ENCODE measurements at regions not wholly inside any gene's neighbourhood (a gene's known extent, or its start where the extent isn't known, plus 50 kb on each side); places are given as distances from the start of the nearest gene placed in this dataset.

GRCh38 chr12:93048656-93049055 lies 119.6 kb upstream of the EEA1 start (continued):
- TF ChIP-seq PBX3 (IDR thresholded peaks at IDR 0.05): no peak
- TF ChIP-seq SIN3A (IDR thresholded peaks at IDR 0.05; ENCODE audit: borderline replicate concordance, low read depth, low read length): no peak
- TF ChIP-seq CHD2 (IDR thresholded peaks at IDR 0.05; ENCODE audit: low read length, partially characterized antibody): no peak
- no peak for TF ChIP-seq ELF1 (IDR thresholded peaks at IDR 0.05)

- Histone ChIP-seq H3K9me3 (no peaks in the 10 kb centered on the region), H3K4me3 (ENCODE audit: low read depth in 2 of 2, low read length in 1 of 2) (no peak overlapping the region), H2AFZ (ENCODE audit: low read depth) (no peak overlapping the region), H3K79me2 (ENCODE audit: insufficient read depth) (no peaks in the 10 kb centered on the region), H3K9me2 (no peaks in the 10 kb centered on the region), H3K27me3 (ENCODE audit: insufficient read depth) (no peaks in the 10 kb centered on the region), H3K9ac (no peak overlapping the region), H3K4me2 (no peak overlapping the region), H3F3A (replicated peaks; ENCODE audit: insufficient read depth) (no peaks in the 10 kb centered on the region), H3K36me3 (replicated peaks in 1 of 2; ENCODE audit: control insufficient read depth in 1 of 2, insufficient read depth in 2 of 2, low read length in 1 of 2) (no peaks in the 10 kb centered on the region), H3K4me1 (ENCODE audit: control insufficient read depth in 1 of 2, insufficient read depth in 2 of 2, low read depth in 1 of 2, low read length in 1 of 2) (peaks cover 0 to 4% of the 10 kb centered on the region in 2 experiments; a peak in 2 of 4 replicates), H4K20me1 (ENCODE audit: insufficient read depth) (no peaks in the 10 kb centered on the region), H3K27ac (ENCODE audit: low read depth in 2 of 2, low read length in 1 of 2) (peak overlapping the region; percentile 2 to 82; a peak in 3 of 4 replicates)
- 54% methylated on average over 3 of the region's 3 CpGs for WGBS (ENCODE audit: low lambda C conversion rate)
- TF ChIP-seq MAX (IDR thresholded peaks at IDR 0.05; ENCODE audit: low read depth) (0 out of 2 replicates have a peak, but pooled peaks have one; percentile 14), JUND (IDR thresholded peaks at IDR 0.05) (0 out of 2 replicates have a peak, but pooled peaks have one; percentile 26), ZBTB33 (IDR thresholded peaks at IDR 0.05; ENCODE audit: borderline replicate concordance, low read depth) (no peak), SMC3 (IDR thresholded peaks at IDR 0.05; ENCODE audit: low read depth, low read length) (no peak), ELF1 (IDR thresholded peaks at IDR 0.05) (no peak), TCF12 (IDR thresholded peaks at IDR 0.05) (no peak; the same call in 1 of the 2 replicates), FOSL2 (IDR thresholded peaks at IDR 0.05; ENCODE audit: borderline replicate concordance, low read depth) (peak; percentile 26; the same call in 1 of the 2 replicates), FOXJ3 (CRISPR knock-in tag; IDR thresholded peaks at IDR 0.05) (no peak), IRF3 (IDR thresholded peaks at IDR 0.05; ENCODE audit: low read depth, low read length) (no peak)
- no peak for DNase-seq
- ChIA-PET CTCF (no interaction called here), POLR2A (no interaction called here)
Measured at GRCh38 chr12:93050026-93050747, 121.1 kb upstream of the EEA1 start.

All from SK-N-SH (cell line).